DND-41 (cell line): ENCODE measurements at regions not wholly inside any gene's neighbourhood (a gene's known extent, or its start where the extent isn't known, plus 50 kb on each side); places are given as distances from the start of the nearest gene placed in this dataset.

ENCODE experiments used
- ATAC-seq: fragments of 200-7000 bp; cut with Tn5 transposase; 3 replicates; pipeline ENCODE4 v1.9.1; 2021; ENCODE audit warnings: low read depth; ENCODE audit not compliant: insufficient read depth
- DNase-seq: peaks from one replicate; pipeline ENCODE4 v3.0.0-alpha.2; 2020
- H2AFZ ChIP-seq: 2 replicates; pipeline ENCODE4 v1.6.0; 2012; ENCODE audit warnings: low read depth, low read length
- H3K27ac ChIP-seq: 2 replicates; pipeline ENCODE4 v1.5.1; 2012; ENCODE audit warnings: low read length, inconsistent platforms
- H3K27me3 ChIP-seq: fragments of 200-600 bp; sonication (generic); 2 replicates; pipeline ENCODE4 v1.6.0; 2012; ENCODE audit warnings: low read length, mild to moderate bottlenecking, inconsistent platforms; ENCODE audit not compliant: insufficient read depth, poor library complexity
- H3K36me3 ChIP-seq: 2 replicates; pipeline ENCODE4 v1.5.1; 2012; ENCODE audit warnings: low read length, inconsistent platforms; ENCODE audit not compliant: insufficient read depth
- H3K4me1 ChIP-seq: 2 replicates; pipeline ENCODE4 v1.5.1; 2012; ENCODE audit warnings: mild to moderate bottlenecking, low read length; ENCODE audit not compliant: insufficient read depth
- H3K4me2 ChIP-seq: 2 replicates; pipeline ENCODE4 v1.6.0; 2012; ENCODE audit warnings: mild to moderate bottlenecking, moderate library complexity, low read length, inconsistent platforms; ENCODE audit not compliant: insufficient read depth
- H3K4me3 ChIP-seq, 2 experiments: fragments of 200-600 bp in 1 of 2; shearing (Covaris generic) in 1 of 2; 2 replicates each; pipeline ENCODE4 v1.5.1; 2012 to 2016; ENCODE audit warnings: inconsistent platforms in 2 of 2, low read length in 2 of 2, mild to moderate bottlenecking in 2 of 2, low read depth in 1 of 2, moderate library complexity in 1 of 2
- H3K79me2 ChIP-seq: 2 replicates; pipeline ENCODE4 v1.6.0; 2012; ENCODE audit warnings: low read length, inconsistent platforms; ENCODE audit not compliant: insufficient read depth
- H3K9ac ChIP-seq: 2 replicates; pipeline ENCODE4 v1.6.0; 2012; ENCODE audit warnings: low read depth, mild to moderate bottlenecking, inconsistent platforms, low read length, moderate library complexity
- H3K9me3 ChIP-seq: 2 replicates; pipeline ENCODE4 v1.5.1; 2012; ENCODE audit warnings: low read length, moderate library complexity, mild to moderate bottlenecking, inconsistent platforms; ENCODE audit not compliant: insufficient read depth, severe bottlenecking
- H4K20me1 ChIP-seq: 2 replicates; pipeline ENCODE4 v1.6.0; 2012; ENCODE audit warnings: low read length; ENCODE audit not compliant: insufficient read depth
- EZH2 ChIP-seq: IDR thresholded peaks from 3 replicates; pipeline ENCODE4 v1.6.1; 2012; ENCODE audit warnings: borderline replicate concordance, low read depth, mild to moderate bottlenecking, moderate library complexity, low read length, inconsistent platforms; ENCODE audit not compliant: severe bottlenecking
- TF ChIP-seq, protein P1 (sequence below): IDR thresholded peaks from 2 replicates; pipeline ENCODE4 v1.5.1; 2012; ENCODE audit warnings: borderline replicate concordance, low read length, moderate library complexity, mild to moderate bottlenecking; ENCODE audit not compliant: poor library complexity, severe bottlenecking; ENCODE audit errors: extremely low read depth

DNA sequence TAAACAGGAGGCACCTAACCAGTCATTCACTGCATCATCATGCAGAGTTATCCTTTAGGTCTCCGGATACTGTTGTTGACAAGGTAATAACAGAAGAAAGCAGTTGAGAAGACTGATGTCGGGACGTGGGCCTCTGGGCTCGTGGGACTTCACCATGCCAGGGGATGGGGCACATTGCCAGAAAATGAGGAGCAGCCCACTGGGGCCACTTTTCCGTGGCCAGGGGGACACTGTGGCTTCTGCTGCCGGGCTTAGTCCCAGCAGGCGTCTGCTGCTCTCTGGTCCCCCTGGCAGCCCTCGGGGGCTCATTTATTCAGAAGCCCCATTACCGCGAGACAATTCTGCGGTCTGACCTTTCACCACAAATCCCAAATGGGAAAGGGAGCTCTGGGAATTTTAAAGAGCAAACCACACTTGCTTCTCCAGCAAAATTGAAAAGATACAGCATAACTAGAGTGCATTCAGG, 201.2 kb downstream of the DAD1 start:
- Histone ChIP-seq H3K36me3 (no peaks in the 10 kb centered on the region), H4K20me1 (no peaks in the 10 kb centered on the region), H3K4me1 (peaks cover 46% of the 10 kb centered on the region), H3K27me3 (no peaks in the 10 kb centered on the region), H3K4me2 (no peak overlapping the region), H3K4me3 (no peak overlapping the region), H3K27ac (0 out of 2 replicates have a peak overlapping the region, but pooled peaks have one; percentile 37), H3K9ac (no peak overlapping the region), H3K9me3 (no peaks in the 10 kb centered on the region), H2AFZ (peak overlapping the region; percentile 53; the same call in 1 of the 2 replicates), H3K79me2 (no peaks in the 10 kb centered on the region)
- DNase-seq (no peak), ATAC-seq (no peak)
- TF ChIP-seq EZH2, result no peak
- TF ChIP-seq, protein P1, sequence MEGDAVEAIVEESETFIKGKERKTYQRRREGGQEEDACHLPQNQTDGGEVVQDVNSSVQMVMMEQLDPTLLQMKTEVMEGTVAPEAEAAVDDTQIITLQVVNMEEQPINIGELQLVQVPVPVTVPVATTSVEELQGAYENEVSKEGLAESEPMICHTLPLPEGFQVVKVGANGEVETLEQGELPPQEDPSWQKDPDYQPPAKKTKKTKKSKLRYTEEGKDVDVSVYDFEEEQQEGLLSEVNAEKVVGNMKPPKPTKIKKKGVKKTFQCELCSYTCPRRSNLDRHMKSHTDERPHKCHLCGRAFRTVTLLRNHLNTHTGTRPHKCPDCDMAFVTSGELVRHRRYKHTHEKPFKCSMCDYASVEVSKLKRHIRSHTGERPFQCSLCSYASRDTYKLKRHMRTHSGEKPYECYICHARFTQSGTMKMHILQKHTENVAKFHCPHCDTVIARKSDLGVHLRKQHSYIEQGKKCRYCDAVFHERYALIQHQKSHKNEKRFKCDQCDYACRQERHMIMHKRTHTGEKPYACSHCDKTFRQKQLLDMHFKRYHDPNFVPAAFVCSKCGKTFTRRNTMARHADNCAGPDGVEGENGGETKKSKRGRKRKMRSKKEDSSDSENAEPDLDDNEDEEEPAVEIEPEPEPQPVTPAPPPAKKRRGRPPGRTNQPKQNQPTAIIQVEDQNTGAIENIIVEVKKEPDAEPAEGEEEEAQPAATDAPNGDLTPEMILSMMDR, result no peak

DNA sequence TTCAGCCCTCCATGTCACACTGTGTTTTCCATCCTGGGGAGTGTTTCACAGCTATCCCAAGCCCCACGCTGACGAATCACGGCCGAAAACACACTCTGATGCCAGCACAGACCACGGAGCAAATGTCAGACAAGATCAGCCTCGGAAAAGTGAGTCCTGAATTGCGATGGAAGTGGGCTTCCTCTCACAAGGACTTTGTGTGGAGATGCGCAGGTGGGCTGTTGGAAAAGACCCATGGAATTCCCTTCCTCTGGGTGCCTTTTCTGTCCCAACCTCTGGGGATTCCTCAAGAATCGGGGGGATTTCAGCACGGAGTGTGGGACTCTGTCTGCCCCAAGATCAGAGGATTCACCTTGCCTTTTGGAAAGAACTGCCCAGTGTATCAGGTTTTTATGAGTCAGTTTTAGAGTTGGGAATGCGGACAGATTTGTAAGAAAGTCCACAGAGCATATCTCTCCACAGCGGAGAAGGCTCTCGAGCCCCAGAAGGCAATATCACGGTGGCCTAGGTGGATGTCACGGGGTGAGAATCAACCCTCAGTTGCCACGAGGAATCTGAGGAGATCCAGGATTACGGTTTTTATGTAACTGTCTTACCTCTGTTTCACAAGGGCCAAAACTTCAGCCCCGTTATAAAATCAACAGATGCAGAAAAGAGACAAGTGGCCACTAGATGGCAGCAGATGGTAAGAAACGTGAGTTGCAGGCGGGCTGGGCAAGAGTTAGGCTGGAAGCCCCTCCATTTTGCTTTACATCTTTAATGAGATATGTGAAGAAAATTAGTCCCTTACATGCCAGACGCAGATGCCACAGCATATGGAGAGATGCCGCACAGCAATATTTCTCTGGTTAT, 201.9 kb downstream of the DAD1 start:
- no peaks in the 10 kb centered on the region for H3K27me3 ChIP-seq
- no peaks in the 10 kb centered on the region for H4K20me1 ChIP-seq
- TF ChIP-seq EZH2, result no peak
- TF ChIP-seq, protein P1, result peak; percentile 77
- H3K27ac ChIP-seq, result no peak overlapping the region
- no peak overlapping the region for H3K9ac ChIP-seq
- peak; percentile 71 for DNase-seq
- no peak overlapping the region for H3K4me2 ChIP-seq
- no peaks in the 10 kb centered on the region for H3K36me3 ChIP-seq
- H3K4me1 ChIP-seq, result peaks cover 44% of the 10 kb centered on the region
- H3K4me3 ChIP-seq, result no peak overlapping the region
- ATAC-seq, result peak; percentile 61
- no peaks in the 10 kb centered on the region for H3K9me3 ChIP-seq
- H3K79me2 ChIP-seq, result no peaks in the 10 kb centered on the region
- peak overlapping the region; percentile 53; the same call in 1 of the 2 replicates for H2AFZ ChIP-seq

DNA sequence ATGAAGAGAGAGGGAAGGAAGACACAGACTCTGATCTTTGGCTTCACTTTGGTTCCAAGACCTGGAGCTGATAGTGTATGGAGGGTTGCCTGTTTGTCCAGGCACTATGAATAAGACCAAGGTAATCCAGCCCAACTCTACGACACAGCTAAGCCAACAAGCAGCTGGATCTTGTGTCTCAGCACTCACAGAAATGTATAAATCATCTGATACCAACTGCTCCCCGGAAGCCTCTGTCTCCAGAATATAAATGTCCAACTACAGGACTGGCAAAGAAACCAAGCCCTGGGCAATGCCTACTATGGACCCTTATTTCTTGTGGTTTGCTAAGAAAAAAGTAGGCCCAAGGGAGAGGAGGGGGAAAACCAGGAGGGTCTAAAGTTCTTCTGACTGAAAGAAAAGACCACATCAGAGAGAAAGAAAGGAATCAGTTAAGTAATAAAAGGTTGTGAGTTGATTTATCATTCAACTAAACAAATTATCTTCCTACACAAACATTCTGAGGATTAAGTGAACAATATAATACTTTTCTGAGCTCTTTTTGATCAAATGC, 204.0 kb downstream of the DAD1 start:
- H3K9ac ChIP-seq, result no peak overlapping the region

More for the DNA sequence above, 204.0 kb downstream of the DAD1 start:
- Histone ChIP-seq H3K79me2 (no peaks in the 10 kb centered on the region), H4K20me1 (no peaks in the 10 kb centered on the region), H3K4me1 (peaks cover 37% of the 10 kb centered on the region), H2AFZ (no peak overlapping the region), H3K9me3 (no peaks in the 10 kb centered on the region), H3K4me2 (no peak overlapping the region), H3K27me3 (no peaks in the 10 kb centered on the region), H3K4me3 (no peak overlapping the region), H3K36me3 (no peaks in the 10 kb centered on the region), H3K27ac (no peak overlapping the region)
- DNase-seq (no peak), ATAC-seq (no peak)
- TF ChIP-seq EZH2, result no peak
- TF ChIP-seq, protein P1, result no peak
